ENCODE measurements at regions not wholly inside any gene's neighbourhood (a gene's known extent, or its start where the extent isn't known, plus 50 kb on each side); places are given as distances from the start of the nearest gene placed in this dataset.

DNA sequence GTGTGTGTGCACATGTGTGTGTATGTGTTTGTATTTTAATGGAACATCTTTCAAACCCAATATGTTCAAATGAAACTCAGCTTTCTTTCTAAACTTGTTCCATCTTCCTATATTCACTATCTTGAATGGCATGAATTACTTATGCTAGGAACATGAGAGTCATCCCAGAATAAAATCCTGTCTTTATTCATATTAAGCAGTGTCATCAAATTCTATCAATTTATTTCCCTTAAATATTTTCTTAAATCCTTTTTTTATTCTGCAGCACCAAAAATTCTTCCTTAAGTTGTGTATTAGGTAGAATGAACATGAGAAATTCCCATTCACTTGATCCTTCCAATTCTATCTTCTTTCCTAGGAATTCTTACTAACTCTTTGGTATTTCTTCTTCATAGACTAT, 146.6 kb upstream of the PCDH15 start:
- Histone ChIP-seq H4K20me1 (ENCODE audit: control insufficient read depth, insufficient read depth) (no peaks in the 10 kb centered on the region), H2AFZ (ENCODE audit: control insufficient read depth, low read depth, low read length) (no peak overlapping the region), H3K27me3 (replicated peaks in 1 of 2; ENCODE audit: control insufficient read depth in 2 of 2, insufficient read depth in 2 of 2, low read length in 1 of 2) (no peaks in the 10 kb centered on the region), H3K9ac (ENCODE audit: control insufficient read depth, insufficient read depth, low read length) (no peak overlapping the region), H3K4me3 (no peak overlapping the region), H3K4me1 (ENCODE audit: control insufficient read depth, insufficient read depth, low read length) (no peaks in the 10 kb centered on the region), H3K4me2 (ENCODE audit: control insufficient read depth, insufficient read depth) (no peak overlapping the region), H3K9me3 (replicated peaks; ENCODE audit: control insufficient read depth, insufficient read depth, low read length) (no peaks in the 10 kb centered on the region), H3K36me3 (ENCODE audit: control insufficient read depth in 2 of 2, insufficient read depth in 2 of 2, low read length in 1 of 2) (no peaks in the 10 kb centered on the region), H3K79me2 (ENCODE audit: control insufficient read depth, insufficient read depth, low read length) (no peaks in the 10 kb centered on the region), H3K27ac (ENCODE audit: control insufficient read depth, insufficient read depth) (no peak overlapping the region)
- ChIA-PET CTCF (interaction anchor here (1.0 kb wide), 1 partner anchor 20 kb away, joined by 3 read pairs; no protein-coding TSS in a partner anchor), SMC1A (ENCODE audit: uncharacterized antibody, unreplicated experiment) (no interaction called here), RAD21 (ENCODE audit: unreplicated experiment) (no interaction called here), POLR2A (no interaction called here)
- in situ Hi-C loops (cut with MboI) (no loop called here), intact Hi-C loops (cut with micrococcal nuclease; ENCODE audit: unreplicated experiment) (no loop called here)
- no TSS peak for BruUV-seq (replicated peaks)
- ATAC-seq (no peak), FAIRE-seq (no peak), DNase-seq (ENCODE audit: low read depth, low spot score) (no peak)
- TF ChIP-seq SMARCA5 (IDR thresholded peaks at IDR 0.05) (no peak), RAD21 (IDR thresholded peaks at IDR 0.05; ENCODE audit: insufficient read depth, low read depth, low read length) (no peak), IKZF1 (conservative IDR thresholded peaks at IDR 0.05) (no peak)
- TF ChIP-seq, protein P1, sequence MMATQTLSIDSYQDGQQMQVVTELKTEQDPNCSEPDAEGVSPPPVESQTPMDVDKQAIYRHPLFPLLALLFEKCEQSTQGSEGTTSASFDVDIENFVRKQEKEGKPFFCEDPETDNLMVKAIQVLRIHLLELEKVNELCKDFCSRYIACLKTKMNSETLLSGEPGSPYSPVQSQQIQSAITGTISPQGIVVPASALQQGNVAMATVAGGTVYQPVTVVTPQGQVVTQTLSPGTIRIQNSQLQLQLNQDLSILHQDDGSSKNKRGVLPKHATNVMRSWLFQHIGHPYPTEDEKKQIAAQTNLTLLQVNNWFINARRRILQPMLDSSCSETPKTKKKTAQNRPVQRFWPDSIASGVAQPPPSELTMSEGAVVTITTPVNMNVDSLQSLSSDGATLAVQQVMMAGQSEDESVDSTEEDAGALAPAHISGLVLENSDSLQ (IDR thresholded peaks at IDR 0.05) = no peak
- TF ChIP-seq, protein P2, sequence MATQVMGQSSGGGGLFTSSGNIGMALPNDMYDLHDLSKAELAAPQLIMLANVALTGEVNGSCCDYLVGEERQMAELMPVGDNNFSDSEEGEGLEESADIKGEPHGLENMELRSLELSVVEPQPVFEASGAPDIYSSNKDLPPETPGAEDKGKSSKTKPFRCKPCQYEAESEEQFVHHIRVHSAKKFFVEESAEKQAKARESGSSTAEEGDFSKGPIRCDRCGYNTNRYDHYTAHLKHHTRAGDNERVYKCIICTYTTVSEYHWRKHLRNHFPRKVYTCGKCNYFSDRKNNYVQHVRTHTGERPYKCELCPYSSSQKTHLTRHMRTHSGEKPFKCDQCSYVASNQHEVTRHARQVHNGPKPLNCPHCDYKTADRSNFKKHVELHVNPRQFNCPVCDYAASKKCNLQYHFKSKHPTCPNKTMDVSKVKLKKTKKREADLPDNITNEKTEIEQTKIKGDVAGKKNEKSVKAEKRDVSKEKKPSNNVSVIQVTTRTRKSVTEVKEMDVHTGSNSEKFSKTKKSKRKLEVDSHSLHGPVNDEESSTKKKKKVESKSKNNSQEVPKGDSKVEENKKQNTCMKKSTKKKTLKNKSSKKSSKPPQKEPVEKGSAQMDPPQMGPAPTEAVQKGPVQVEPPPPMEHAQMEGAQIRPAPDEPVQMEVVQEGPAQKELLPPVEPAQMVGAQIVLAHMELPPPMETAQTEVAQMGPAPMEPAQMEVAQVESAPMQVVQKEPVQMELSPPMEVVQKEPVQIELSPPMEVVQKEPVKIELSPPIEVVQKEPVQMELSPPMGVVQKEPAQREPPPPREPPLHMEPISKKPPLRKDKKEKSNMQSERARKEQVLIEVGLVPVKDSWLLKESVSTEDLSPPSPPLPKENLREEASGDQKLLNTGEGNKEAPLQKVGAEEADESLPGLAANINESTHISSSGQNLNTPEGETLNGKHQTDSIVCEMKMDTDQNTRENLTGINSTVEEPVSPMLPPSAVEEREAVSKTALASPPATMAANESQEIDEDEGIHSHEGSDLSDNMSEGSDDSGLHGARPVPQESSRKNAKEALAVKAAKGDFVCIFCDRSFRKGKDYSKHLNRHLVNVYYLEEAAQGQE (IDR thresholded peaks at IDR 0.05; ENCODE audit: low read depth, low read length) = no peak
- TF ChIP-seq, protein P3, sequence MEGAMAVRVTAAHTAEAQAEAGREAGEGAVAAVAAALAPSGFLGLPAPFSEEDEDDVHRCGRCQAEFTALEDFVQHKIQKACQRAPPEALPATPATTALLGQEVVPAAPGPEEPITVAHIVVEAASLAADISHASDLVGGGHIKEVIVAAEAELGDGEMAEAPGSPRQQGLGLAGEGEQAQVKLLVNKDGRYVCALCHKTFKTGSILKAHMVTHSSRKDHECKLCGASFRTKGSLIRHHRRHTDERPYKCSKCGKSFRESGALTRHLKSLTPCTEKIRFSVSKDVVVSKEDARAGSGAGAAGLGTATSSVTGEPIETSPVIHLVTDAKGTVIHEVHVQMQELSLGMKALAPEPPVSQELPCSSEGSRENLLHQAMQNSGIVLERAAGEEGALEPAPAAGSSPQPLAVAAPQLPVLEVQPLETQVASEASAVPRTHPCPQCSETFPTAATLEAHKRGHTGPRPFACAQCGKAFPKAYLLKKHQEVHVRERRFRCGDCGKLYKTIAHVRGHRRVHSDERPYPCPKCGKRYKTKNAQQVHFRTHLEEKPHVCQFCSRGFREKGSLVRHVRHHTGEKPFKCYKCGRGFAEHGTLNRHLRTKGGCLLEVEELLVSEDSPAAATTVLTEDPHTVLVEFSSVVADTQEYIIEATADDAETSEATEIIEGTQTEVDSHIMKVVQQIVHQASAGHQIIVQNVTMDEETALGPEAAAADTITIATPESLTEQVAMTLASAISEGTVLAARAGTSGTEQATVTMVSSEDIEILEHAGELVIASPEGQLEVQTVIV (IDR thresholded peaks at IDR 0.05; ENCODE audit: borderline replicate concordance, partially characterized antibody) = no peak
- TF ChIP-seq, protein P4, sequence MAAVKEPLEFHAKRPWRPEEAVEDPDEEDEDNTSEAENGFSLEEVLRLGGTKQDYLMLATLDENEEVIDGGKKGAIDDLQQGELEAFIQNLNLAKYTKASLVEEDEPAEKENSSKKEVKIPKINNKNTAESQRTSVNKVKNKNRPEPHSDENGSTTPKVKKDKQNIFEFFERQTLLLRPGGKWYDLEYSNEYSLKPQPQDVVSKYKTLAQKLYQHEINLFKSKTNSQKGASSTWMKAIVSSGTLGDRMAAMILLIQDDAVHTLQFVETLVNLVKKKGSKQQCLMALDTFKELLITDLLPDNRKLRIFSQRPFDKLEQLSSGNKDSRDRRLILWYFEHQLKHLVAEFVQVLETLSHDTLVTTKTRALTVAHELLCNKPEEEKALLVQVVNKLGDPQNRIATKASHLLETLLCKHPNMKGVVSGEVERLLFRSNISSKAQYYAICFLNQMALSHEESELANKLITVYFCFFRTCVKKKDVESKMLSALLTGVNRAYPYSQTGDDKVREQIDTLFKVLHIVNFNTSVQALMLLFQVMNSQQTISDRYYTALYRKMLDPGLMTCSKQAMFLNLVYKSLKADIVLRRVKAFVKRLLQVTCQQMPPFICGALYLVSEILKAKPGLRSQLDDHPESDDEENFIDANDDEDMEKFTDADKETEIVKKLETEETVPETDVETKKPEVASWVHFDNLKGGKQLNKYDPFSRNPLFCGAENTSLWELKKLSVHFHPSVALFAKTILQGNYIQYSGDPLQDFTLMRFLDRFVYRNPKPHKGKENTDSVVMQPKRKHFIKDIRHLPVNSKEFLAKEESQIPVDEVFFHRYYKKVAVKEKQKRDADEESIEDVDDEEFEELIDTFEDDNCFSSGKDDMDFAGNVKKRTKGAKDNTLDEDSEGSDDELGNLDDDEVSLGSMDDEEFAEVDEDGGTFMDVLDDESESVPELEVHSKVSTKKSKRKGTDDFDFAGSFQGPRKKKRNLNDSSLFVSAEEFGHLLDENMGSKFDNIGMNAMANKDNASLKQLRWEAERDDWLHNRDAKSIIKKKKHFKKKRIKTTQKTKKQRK (IDR thresholded peaks at IDR 0.05; ENCODE audit: low read depth, low read length) = no peak
